SK-N-SH (cell line): ENCODE measurements at regions not wholly inside any gene's neighbourhood (a gene's known extent, or its start where the extent isn't known, plus 50 kb on each side); places are given as distances from the start of the nearest gene placed in this dataset.
"Not testable (repeated sequence)": the region's sequence is repeated elsewhere in the genome, so short reads cannot be mapped to it uniquely, and the experiment has no call there.

Experiments
- CHD2 ChIP-seq: fragments of 150-350 bp; IDR thresholded peaks from 2 replicates; pipeline ENCODE4 v1.6.1; 2018; ENCODE audit warnings: low read length; ENCODE audit not compliant: partially characterized antibody
- CTCF ChIP-seq: fragments of 200-600 bp; sonication (generic); IDR thresholded peaks from 2 replicates; pipeline ENCODE4 v1.6.1; 2017; ENCODE audit warnings: antibody characterized with exemption, mild to moderate bottlenecking, moderate library complexity
- EP300 ChIP-seq, 2 experiments: IDR thresholded peaks; 2 replicates each; pipeline versions ENCODE4 v1.4.0 to v1.6.1; 2012; ENCODE audit warnings: borderline replicate concordance in 1 of 2, low read depth in 1 of 2, low read length in 1 of 2
- EZH2phosphoT487 ChIP-seq: fragments of 200-600 bp; sonication (generic); IDR thresholded peaks from 2 replicates; pipeline ENCODE4 v1.6.1; 2017; ENCODE audit warnings: low read depth, mixed run types, mild to moderate bottlenecking, antibody characterized with exemption, moderate library complexity, borderline replicate concordance
- FOXJ3 ChIP-seq: sonication (generic); formaldehyde crosslinking; IDR thresholded peaks from 2 replicates; pipeline ENCODE4 v1.5.1; 2020; ENCODE audit warnings: mild to moderate bottlenecking, missing genetic modification reagents
- FOXM1 ChIP-seq: IDR thresholded peaks from 2 replicates; pipeline ENCODE4 v1.4.0; 2012; ENCODE audit warnings: low read depth, mild to moderate bottlenecking
- POLR2AphosphoS5 ChIP-seq: IDR thresholded peaks from 2 replicates; pipeline ENCODE4 v1.6.1; 2012; ENCODE audit warnings: low read depth, low read length
- REST ChIP-seq: IDR thresholded peaks from 2 replicates; pipeline ENCODE4 v1.6.1; 2012; ENCODE audit warnings: mild to moderate bottlenecking, low read depth, low read length, moderate library complexity
- RFX5 ChIP-seq: IDR thresholded peaks from 2 replicates; pipeline ENCODE4 v1.6.1; 2012; ENCODE audit warnings: mild to moderate bottlenecking, improper control_type of control experiment, low read length
- SIN3A ChIP-seq: IDR thresholded peaks from 2 replicates; pipeline ENCODE4 v1.6.1; 2012; ENCODE audit warnings: low read depth, mild to moderate bottlenecking, low read length, moderate library complexity, borderline replicate concordance
- TAF1 ChIP-seq: IDR thresholded peaks from 2 replicates; pipeline ENCODE4 v1.6.1; 2012; ENCODE audit warnings: low read depth, mild to moderate bottlenecking, low read length, moderate library complexity, borderline replicate concordance

- TF ChIP-seq CHD2; RFX5; CTCF; FOXJ3; REST; FOXM1; POLR2AphosphoS5; SIN3A; TAF1; EP300 (IDR thresholded peaks at IDR 0.05; ENCODE audit: borderline replicate concordance in 1 of 2, low read depth in 1 of 2, low read length in 1 of 2); EZH2phosphoT487: not testable (repeated sequence)
Measured at GRCh38 chrX:133483771-133484170, 68.5 kb upstream of the GPC4 start.
